Choroid plexus epithelial cell (primary cell): ENCODE measurements at regions not wholly inside any gene's neighbourhood (a gene's known extent, or its start where the extent isn't known, plus 50 kb on each side); places are given as distances from the start of the nearest gene placed in this dataset.

Experiments
- DNase-seq: peaks from one replicate; pipeline ENCODE4 v3.0.0-alpha.2; 2010; ENCODE audit warnings: low read depth
- H3K4me3 ChIP-seq: 2 replicates; pipeline ENCODE4 v1.5.1; 2011; ENCODE audit warnings: low read depth, mild to moderate bottlenecking, control low read depth, low read length, moderate library complexity
- TF ChIP-seq, protein P1 (sequence below): conservative IDR thresholded peaks from 2 replicates; pipeline ENCODE4 v1.5.1; 2011; ENCODE audit warnings: low read depth, mild to moderate bottlenecking, control low read depth, inconsistent platforms, low read length, moderate library complexity

DNA sequence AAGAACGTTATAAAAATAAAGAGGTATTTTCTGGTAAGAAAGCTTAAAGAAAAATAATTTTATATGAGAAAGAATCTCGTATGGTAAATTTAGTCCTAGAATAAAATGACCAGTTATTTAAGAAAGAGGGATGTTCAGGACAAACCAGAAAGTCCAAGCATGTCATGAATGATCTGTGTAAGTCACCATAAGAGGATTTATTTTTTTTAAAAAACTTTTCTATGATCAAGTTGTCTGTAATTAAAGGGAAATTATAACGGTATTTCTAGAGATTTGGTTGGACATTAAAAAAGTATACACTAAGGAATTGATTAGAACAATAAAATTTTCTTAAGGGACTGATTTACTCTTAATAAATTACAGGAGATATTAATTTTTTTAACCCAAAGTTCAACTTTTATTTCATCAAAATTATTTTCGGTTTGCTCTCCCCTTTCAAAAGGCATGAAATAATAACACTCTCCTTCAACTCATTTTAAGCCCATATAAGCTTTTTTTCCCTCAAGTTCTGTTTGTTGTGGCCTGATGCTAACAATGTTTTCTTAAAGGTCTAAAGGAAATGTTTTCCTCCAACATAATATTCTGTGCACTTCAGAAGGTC, 49.9 kb upstream of the CPSF6 start:
- H3K4me3 ChIP-seq: no peak overlapping the region
- TF ChIP-seq, protein P1, sequence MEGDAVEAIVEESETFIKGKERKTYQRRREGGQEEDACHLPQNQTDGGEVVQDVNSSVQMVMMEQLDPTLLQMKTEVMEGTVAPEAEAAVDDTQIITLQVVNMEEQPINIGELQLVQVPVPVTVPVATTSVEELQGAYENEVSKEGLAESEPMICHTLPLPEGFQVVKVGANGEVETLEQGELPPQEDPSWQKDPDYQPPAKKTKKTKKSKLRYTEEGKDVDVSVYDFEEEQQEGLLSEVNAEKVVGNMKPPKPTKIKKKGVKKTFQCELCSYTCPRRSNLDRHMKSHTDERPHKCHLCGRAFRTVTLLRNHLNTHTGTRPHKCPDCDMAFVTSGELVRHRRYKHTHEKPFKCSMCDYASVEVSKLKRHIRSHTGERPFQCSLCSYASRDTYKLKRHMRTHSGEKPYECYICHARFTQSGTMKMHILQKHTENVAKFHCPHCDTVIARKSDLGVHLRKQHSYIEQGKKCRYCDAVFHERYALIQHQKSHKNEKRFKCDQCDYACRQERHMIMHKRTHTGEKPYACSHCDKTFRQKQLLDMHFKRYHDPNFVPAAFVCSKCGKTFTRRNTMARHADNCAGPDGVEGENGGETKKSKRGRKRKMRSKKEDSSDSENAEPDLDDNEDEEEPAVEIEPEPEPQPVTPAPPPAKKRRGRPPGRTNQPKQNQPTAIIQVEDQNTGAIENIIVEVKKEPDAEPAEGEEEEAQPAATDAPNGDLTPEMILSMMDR: no peak
- peak; percentile 4 for DNase-seq
